ENCODE measurements at regions not wholly inside any gene's neighbourhood (a gene's known extent, or its start where the extent isn't known, plus 50 kb on each side); places are given as distances from the start of the nearest gene placed in this dataset.

DNA sequence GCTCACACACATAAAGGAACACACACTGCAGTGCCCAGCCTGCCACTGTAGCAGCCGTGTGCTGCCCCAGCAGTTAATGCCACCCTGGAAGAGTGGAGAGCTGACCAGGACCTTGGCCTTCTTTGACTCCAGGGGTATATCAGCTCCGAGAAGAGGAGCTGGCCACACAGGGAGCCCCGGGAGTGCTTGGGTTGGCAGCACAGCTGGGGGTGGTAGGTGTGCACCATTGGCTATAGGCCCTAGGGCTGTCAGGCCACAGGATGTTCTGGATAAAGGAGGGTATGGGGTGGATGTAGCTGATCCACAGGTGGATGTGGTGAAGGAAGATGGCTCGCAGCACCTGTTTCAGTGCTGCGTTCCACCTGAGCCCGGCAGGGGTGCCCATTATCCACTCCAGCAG lies 640.5 kb downstream of the PLPP3 start:
- DNase-seq (ENCODE audit: low read depth): no peak

DNA sequence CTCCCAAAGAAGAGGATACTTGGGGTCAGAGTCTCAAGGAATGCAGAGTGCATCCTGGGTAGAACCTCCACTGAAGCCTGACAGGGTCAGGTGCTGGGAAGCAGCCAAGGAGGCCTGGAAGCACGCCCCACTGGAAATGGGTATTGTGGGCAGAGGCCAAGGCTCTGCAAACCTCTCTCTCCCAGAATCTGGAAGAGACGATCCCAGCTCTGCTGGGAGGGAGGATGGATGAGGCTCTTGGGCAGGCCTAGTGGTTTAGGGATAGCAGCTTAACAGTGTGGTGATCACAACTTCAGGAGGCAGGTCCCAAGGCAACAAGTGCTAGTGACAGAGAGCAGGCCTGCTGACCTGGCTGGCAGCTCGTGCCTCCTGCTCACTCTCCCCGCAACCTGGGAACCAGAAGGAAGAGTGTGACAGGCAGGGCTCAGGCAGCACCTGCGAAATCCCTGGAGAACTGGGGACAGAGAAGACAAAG lies 641.0 kb downstream of the PLPP3 start:
- peak; percentile 46 for DNase-seq (ENCODE audit: low read depth)

- no peak for DNase-seq (ENCODE audit: low read depth)
Measured at GRCh38 chr1:55937840-55938375, 641.5 kb downstream of the PLPP3 start.

GRCh38 chr1:55935236-55935635 lies 644.1 kb downstream of the PLPP3 start:
- DNase-seq (ENCODE audit: low read depth): no peak

DNA sequence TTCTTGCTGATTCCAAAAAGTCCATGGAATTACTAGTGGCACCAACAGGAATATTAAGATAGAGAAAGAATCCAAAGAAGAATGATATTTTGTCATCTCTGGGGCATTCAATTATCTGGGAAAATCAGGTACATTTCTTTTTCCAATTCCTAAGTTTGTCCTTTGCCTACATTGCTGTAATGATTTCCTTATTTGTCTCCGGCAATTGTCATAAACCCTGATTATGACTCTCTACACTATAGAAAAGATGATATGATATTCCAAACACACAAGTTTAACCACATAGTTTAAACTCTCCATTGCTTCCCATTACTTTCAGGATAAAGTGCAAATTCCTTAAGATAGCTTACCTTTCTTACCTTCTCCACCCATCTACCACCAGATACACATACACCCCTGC lies 647.0 kb downstream of the PLPP3 start:
- no peak for DNase-seq (ENCODE audit: low read depth)

DNA sequence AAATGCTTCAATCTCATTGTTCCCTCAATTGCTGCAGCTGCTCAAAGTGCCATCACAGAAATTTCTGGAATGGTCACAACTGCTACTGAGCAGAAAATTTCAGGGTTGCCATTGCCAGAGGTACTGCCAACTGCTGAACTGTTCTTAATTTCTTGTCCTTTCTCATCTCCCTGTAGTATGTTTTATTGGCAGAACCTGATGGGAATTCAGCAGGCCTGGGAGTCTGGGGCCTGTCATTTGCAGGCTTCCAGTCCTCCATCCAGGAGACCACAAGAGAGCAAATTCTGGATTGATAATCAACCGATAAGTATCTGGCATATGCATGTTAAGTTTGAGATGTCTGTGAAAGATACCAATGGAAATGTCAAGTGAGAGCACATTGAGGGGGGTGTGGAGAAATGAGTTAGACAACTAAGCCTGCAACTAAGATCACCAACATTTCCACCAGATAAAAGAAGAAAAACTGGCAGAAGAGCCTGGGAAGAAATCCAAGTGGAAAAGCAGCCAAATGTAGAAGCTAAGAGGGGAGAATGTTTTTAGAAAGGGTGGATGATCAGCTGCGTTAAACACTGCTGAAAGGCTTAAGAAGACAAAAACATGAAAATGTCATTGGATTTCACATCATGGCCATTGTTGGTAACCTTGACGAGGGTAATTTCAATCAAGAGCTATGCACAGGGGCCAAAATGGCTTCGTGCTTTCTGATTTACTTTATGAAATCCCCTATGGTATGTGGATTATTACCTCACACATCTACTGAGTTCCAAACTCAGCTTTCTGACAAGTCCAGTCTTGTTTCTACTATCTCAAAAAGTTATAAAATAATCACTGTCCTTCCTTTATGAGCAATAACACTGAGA lies 648.1 kb downstream of the PLPP3 start:
- peak; percentile 49 for DNase-seq (ENCODE audit: low read depth)

GRCh38 chr1:55929652-55930051 lies 649.7 kb downstream of the PLPP3 start:
- DNase-seq (ENCODE audit: low read depth): no peak

DNA sequence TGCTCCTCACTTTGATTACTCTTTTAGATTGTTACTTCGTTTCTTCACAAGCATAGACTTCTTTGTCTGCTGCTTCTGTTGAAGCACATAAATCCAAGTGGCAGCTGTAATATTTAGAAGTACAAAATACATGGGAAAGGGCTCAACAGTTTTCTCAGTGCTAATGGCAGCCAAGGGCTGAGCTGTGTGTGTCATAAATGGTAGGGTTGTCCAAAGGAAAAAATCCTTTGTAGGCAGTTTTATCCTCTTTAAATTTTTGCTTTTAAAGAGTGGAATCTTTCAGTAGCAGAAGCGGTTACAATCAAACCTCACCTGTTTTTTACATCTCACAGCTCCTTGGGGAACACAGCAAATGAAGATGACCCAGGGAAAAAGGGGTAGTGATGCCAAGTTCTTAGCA lies 650.8 kb downstream of the PLPP3 start:
- no peak for DNase-seq (ENCODE audit: low read depth)

DNA sequence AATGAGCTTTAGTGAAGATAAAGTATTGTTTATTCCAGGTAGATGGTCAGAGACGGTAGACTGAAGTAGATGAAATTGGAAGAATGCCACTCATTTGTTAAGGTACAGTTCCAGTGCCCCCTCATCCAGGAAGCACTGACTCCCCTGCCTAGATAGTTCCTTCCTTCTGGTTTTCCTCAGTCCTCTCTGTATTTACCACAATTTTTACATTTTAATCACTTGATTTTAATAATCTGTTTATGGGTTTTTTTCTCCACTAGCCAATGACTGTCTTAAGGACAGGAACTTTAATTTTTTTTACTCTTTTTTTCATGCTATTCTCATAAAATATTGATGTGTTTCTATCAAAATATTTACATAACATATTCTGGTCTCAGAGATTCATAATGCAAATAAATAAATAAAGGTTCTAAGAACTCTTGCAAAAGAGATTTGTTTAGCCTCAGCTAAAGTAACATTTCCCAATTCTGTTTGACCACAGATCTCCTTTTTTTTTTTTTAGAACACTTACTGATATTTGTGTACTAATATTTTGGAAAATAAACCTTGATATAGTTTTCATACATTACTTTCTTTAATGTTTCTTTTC lies 651.6 kb downstream of the PLPP3 start:
- no peak for DNase-seq (ENCODE audit: low read depth)

GRCh38 chr1:55926906-55927471 lies 652.4 kb downstream of the PLPP3 start:
- DNase-seq (ENCODE audit: low read depth): no peak

- no peak for DNase-seq (ENCODE audit: low read depth)
Measured at GRCh38 chr1:55916907-55917306, 662.5 kb downstream of the PLPP3 start.

DNA sequence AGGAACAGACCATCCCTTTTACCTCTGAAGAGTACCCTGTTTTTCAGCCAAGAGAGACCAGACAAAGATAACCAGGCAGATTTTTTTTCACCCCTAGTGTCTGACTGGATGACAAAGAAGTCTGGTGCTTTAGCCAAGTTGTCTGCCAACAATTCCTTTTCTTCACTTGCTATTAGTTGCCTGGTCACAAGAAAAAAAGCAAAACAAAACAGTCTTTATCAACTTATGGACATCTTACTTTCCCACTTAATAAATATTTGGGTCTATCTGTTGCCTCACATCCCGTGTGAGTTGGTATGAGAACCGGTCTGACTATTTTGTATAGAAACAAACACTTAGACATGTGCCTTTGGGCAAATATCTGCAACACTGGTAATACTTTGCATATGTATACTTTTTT lies 662.9 kb downstream of the PLPP3 start:
- DNase-seq (ENCODE audit: low read depth): no peak

GRCh38 chr1:55913565-55913964 lies 665.8 kb downstream of the PLPP3 start:
- DNase-seq (ENCODE audit: low read depth): no peak

GRCh38 chr1:55912438-55912837 lies 666.9 kb downstream of the PLPP3 start:
- no peak for DNase-seq (ENCODE audit: low read depth)

DNA sequence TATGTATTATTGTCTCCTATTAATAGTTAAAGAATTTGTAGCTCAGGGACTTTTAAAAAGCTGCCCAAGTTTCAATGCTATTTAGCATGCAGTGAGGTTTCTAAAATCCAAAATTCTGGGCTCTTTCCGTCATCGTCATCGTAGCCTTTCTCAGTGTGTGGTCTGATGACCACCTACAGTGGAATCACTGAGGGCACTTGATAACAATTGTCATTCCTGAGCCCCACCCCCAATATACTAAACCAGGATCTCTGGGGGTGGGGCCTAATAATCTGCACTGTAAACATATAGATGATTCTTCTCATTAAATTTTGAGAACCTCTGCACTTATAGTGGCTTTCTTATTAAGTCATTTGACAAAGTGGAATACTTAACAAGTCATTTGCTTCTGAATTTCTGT lies 674.8 kb downstream of the PLPP3 start:
- no peak for DNase-seq (ENCODE audit: low read depth)

GRCh38 chr1:55898181-55898580 lies 681.2 kb downstream of the PLPP3 start:
- peak; percentile 13 for DNase-seq (ENCODE audit: low read depth)

GRCh38 chr1:55896210-55896609 lies 681.0 kb upstream of the USP24 start:
- DNase-seq (ENCODE audit: low read depth): no peak

- no peak for DNase-seq (ENCODE audit: low read depth)
Measured at GRCh38 chr1:55894521-55894920, 679.4 kb upstream of the USP24 start.

DNA sequence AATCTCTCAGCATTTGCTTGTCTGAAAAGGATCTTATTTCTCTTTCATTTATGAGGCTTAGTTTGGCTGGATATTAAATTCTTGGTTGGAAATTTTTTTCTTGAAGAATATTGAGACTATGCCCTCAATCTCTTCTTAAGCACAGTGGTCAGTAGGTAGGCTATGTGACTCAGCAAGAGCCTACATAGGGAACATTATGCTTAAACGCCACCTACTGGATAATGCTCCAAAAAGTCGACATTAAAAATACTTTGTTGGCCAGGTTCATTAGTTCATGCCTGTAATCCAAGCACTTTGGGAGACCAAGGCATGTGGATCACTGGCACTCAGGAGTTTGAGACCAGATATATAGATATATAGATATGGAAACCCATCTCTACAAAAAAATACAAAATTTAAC lies 678.0 kb upstream of the USP24 start:
- DNase-seq (ENCODE audit: low read depth): no peak

DNA sequence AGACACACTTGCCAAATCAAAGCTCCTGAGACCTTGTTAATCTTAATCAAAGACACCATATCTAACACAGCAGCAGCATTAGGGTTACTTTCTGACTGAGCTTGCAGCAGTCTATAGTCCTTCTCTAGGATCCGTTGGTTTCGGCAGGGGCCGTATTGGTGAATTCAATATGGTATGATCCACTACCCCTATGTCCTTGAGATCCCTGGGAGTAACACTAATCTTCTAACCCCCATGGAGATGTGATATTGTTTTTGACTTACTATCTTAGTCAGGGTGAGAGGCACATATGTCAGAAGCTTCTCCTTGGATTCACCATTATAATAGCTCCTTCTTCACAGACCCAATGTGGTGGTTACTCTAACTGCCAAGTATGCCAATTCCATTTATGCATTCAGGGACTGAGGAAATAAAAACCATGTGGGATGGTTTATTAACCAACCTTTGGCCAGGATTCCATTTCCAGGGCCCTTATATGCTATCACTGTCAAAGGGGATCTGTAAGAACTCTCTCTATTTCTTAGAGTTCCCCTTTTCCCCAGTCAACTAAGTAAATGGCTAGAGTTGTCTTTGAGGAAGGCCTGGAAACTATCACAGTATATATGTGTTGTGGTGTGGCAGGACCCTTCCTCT lies 673.6 kb upstream of the USP24 start:
- DNase-seq (ENCODE audit: low read depth): no peak

DNA sequence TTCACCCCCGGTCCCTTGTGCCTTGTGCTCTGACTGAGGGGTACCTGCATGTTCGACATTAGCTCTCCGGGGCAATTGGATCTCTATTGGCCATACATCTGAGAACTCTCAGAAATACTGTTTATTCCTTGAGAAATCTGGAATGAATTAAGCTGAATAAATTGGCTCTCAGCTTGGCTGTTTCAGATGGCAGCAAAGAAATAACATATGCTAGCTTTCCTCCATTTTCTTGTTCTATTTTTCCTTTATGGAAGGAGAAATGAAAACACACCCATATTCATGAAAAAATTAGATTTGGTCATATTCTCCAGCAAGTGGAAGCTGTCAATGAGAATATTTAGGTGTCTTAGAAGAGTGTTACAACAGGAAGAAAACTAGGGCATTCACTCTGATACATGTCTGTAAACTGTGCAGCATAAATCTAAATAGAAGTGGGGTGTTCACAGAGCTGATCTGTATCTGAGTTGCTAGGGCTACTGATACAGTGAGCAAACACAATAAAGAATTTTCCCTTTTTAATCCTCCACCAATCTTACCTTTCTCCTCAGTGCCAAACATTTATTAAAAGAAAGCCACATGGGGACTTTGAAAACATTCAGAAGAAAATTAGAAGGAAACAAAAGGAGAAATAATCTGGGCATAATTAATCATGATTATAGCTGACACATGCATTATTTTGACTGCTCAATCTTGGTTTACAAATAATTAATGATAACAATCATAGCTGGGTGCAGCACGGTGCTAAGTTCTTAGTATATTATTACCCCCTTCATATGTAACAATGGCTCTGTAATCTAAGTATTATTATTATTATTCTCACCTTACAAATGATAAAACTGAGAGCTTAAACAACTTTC lies 671.9 kb upstream of the USP24 start:
- no peak for DNase-seq (ENCODE audit: low read depth)
